ENCODE measurements at regions not wholly inside any gene's neighbourhood (a gene's known extent, or its start where the extent isn't known, plus 50 kb on each side); places are given as distances from the start of the nearest gene placed in this dataset.

DNA sequence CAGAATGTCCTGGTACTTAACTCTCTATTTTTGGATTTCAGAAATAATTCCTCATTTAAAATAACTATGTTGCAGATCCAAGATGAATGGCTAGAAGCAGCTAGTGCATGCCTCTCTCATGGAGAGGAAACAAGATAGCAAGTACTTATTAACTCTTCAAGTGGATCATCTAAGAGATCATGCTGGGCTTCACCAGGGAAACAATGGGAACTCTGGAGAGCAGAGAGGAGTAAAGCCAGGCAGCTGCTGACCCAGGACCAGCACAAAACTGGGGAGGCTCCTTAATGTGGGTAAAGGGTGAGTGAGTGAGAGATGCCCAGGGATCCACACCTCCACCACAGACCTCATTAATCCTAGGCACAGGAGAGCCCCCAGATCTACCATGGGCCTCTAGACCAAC, 897.8 kb upstream of the ACO1 start:
- TF ChIP-seq CTCF (IDR thresholded peaks at IDR 0.05) (no peak), POLR2A (IDR thresholded peaks at IDR 0.05) (no peak)

Data from lower leg skin (tissue), 3 donors.